ENCODE measurements at regions not wholly inside any gene's neighbourhood (a gene's known extent, or its start where the extent isn't known, plus 50 kb on each side); places are given as distances from the start of the nearest gene placed in this dataset.

DNA sequence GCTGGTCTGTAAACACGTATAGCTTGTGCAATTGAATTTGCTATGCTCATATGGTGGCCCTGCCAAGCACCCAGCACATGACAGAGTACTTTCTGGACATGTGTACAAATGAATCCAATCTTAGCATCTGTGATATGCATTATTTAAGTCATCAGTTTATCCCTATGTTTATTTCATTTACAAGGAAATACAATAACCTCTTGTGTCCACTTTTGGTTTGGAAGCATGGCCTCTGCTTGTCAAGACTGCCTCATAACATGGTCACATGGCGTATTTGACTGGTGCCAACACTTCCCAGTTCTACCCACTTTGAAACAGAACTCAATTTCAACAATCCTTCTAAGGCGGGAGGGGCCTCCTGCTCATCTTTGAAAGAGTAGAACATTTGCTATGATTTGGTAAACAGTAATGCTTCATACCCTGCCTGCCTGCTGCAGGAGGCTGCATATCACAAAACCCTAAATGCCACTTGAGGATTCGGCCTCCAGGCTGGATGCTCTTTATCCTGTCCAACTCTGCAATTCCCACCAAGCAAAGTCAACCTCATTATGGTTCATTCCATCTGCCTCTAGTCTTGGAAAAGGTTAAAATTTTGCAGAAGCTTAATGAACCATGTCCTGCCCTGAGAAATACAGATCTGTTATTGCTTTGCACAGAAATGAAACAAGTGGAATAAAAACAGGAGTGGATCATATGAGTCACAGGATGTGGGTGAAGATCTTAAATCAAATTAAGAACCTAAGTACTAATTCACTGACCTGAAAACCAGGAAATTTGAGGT lies 151.3 kb downstream of the CYSLTR2 start:
- POLR2A ChIA-PET: no interaction called here
- no peak for TF ChIP-seq CTBP1 (IDR thresholded peaks at IDR 0.05; ENCODE audit: borderline replicate concordance)
- TF ChIP-seq FOXM1 (IDR thresholded peaks at IDR 0.05; ENCODE audit: borderline replicate concordance): no peak
- no peak for TF ChIP-seq ARNT (IDR thresholded peaks at IDR 0.05)
- TF ChIP-seq SUZ12 (IDR thresholded peaks at IDR 0.05): no peak
- no peak for TF ChIP-seq SP1 (IDR thresholded peaks at IDR 0.05)
- no peak for TF ChIP-seq LEF1 (IDR thresholded peaks at IDR 0.05; ENCODE audit: borderline replicate concordance)
- TF ChIP-seq NFRKB (IDR thresholded peaks at IDR 0.05): no peak
- TF ChIP-seq L3MBTL2 (conservative IDR thresholded peaks at IDR 0.05): no peak
- TF ChIP-seq TARDBP (IDR thresholded peaks at IDR 0.05): no peak
- TF ChIP-seq FOXK2 (IDR thresholded peaks at IDR 0.05): no peak
- TF ChIP-seq, protein P1, sequence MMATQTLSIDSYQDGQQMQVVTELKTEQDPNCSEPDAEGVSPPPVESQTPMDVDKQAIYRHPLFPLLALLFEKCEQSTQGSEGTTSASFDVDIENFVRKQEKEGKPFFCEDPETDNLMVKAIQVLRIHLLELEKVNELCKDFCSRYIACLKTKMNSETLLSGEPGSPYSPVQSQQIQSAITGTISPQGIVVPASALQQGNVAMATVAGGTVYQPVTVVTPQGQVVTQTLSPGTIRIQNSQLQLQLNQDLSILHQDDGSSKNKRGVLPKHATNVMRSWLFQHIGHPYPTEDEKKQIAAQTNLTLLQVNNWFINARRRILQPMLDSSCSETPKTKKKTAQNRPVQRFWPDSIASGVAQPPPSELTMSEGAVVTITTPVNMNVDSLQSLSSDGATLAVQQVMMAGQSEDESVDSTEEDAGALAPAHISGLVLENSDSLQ (IDR thresholded peaks at IDR 0.05): no peak
- TF ChIP-seq ZNF384 (IDR thresholded peaks at IDR 0.05): no peak
- no peak for TF ChIP-seq ELF4 (IDR thresholded peaks at IDR 0.05)
- TF ChIP-seq HDGF (IDR thresholded peaks at IDR 0.05; ENCODE audit: borderline replicate concordance): no peak
- no peak for TF ChIP-seq BHLHE40 (IDR thresholded peaks at IDR 0.05; ENCODE audit: borderline replicate concordance)
- CTCF ChIA-PET: no interaction called here
- no peak for DNase-seq (ENCODE audit: extremely low spot score)

DNA sequence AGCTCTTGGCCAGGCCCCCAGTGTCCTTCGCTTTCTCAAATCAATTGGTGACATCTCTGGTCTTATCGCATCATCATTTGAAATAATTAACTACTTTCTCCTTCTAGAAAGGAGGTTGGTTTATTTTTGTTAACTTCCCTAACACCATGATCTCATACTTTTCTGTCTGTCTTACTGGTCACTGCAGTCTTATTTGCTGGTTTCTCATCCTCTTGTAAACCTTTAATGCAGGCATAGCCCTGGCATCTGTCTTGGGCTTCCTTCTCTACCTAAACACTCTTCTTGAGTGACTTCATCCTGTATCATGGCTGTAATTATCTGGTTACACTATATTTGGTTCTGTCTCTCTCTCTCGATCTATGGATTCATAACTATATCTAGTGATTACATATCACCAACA lies 152.8 kb downstream of the CYSLTR2 start:
- no peak for TF ChIP-seq SUZ12 (IDR thresholded peaks at IDR 0.05)
- TF ChIP-seq FOXA1 (IDR thresholded peaks at IDR 0.05): no peak
- no peak for TF ChIP-seq ZNF384 (IDR thresholded peaks at IDR 0.05)
- TF ChIP-seq, protein P1 (IDR thresholded peaks at IDR 0.05): no peak
- TF ChIP-seq CTBP1 (IDR thresholded peaks at IDR 0.05; ENCODE audit: borderline replicate concordance): no peak
- no peak for TF ChIP-seq TARDBP (IDR thresholded peaks at IDR 0.05)
- TF ChIP-seq L3MBTL2 (conservative IDR thresholded peaks at IDR 0.05): no peak
- no peak for TF ChIP-seq NFRKB (IDR thresholded peaks at IDR 0.05)
- TF ChIP-seq ELF4 (IDR thresholded peaks at IDR 0.05): no peak
- no peak for TF ChIP-seq ARNT (IDR thresholded peaks at IDR 0.05)
- TF ChIP-seq FOXK2 (IDR thresholded peaks at IDR 0.05): no peak
- TF ChIP-seq FOXM1 (IDR thresholded peaks at IDR 0.05; ENCODE audit: borderline replicate concordance): no peak
- TF ChIP-seq SP1 (IDR thresholded peaks at IDR 0.05): no peak
- TF ChIP-seq HDGF (IDR thresholded peaks at IDR 0.05; ENCODE audit: borderline replicate concordance): no peak
- TF ChIP-seq BHLHE40 (IDR thresholded peaks at IDR 0.05; ENCODE audit: borderline replicate concordance): no peak
- TF ChIP-seq LEF1 (IDR thresholded peaks at IDR 0.05; ENCODE audit: borderline replicate concordance): no peak
- POLR2A ChIA-PET: no interaction called here
- CTCF ChIA-PET: no interaction called here
- no peak for DNase-seq (ENCODE audit: extremely low spot score)

DNA sequence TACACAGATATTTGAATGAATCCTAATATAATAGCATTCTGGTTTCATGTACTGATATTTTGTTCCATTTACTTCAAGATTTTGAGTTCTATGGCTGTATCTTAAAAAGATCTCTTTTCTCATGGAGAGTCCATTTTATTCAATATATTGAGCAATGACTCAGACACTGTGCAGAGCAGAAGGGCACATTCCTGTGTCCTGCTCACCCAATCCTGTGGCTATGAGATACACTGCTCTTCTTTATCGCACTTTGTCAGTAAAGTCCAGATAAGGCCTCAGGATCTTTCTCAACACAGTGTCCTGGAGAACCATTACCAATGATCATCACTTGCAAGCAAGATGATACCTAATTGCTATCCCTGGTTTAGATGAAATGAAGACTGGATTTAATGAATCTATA lies 155.0 kb downstream of the CYSLTR2 start:
- ChIA-PET CTCF (no interaction called here), POLR2A (no interaction called here)
- DNase-seq (ENCODE audit: extremely low spot score): no peak
- TF ChIP-seq LEF1 (IDR thresholded peaks at IDR 0.05; ENCODE audit: borderline replicate concordance): no peak
- TF ChIP-seq L3MBTL2 (conservative IDR thresholded peaks at IDR 0.05): no peak
- TF ChIP-seq, protein P1 (IDR thresholded peaks at IDR 0.05): no peak
- no peak for TF ChIP-seq TARDBP (IDR thresholded peaks at IDR 0.05)
- TF ChIP-seq FOXA1 (IDR thresholded peaks at IDR 0.05): no peak
- TF ChIP-seq FOXK2 (IDR thresholded peaks at IDR 0.05): no peak
- TF ChIP-seq FOXM1 (IDR thresholded peaks at IDR 0.05; ENCODE audit: borderline replicate concordance): no peak

DNA sequence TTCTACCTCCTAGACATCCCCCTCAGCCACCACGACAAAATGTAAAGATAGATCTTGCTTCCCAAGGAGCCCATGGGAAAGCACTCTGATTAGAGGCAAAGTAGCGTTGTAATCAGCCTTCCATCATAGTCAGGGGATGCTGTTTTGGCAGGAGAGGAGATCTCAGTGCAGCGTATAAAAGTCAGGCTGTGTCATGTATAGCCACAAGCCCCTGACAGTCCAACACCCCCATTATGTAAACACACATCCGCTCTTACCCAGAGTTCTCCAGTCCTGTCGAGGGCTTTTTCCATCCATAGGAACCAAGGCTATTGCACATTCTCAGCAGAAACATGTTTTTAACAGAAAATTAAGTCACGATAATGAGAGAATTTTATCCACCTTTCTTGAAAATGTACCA lies 156.3 kb downstream of the CYSLTR2 start:
- ChIA-PET CTCF (no interaction called here), POLR2A (no interaction called here)
- TF ChIP-seq FOXK2 (IDR thresholded peaks at IDR 0.05): no peak
- TF ChIP-seq FOXM1 (IDR thresholded peaks at IDR 0.05; ENCODE audit: borderline replicate concordance): no peak
- TF ChIP-seq ZNF384 (IDR thresholded peaks at IDR 0.05): no peak
- TF ChIP-seq ARNT (IDR thresholded peaks at IDR 0.05): no peak
- no peak for TF ChIP-seq NFRKB (IDR thresholded peaks at IDR 0.05)
- TF ChIP-seq LEF1 (IDR thresholded peaks at IDR 0.05; ENCODE audit: borderline replicate concordance): no peak
- TF ChIP-seq ELF4 (IDR thresholded peaks at IDR 0.05): no peak
- no peak for TF ChIP-seq SUZ12 (IDR thresholded peaks at IDR 0.05)
- TF ChIP-seq L3MBTL2 (conservative IDR thresholded peaks at IDR 0.05): no peak
- no peak for TF ChIP-seq HDGF (IDR thresholded peaks at IDR 0.05; ENCODE audit: borderline replicate concordance)
- TF ChIP-seq TARDBP (IDR thresholded peaks at IDR 0.05): no peak
- TF ChIP-seq FOXA1 (IDR thresholded peaks at IDR 0.05): no peak
- no peak for TF ChIP-seq BHLHE40 (IDR thresholded peaks at IDR 0.05; ENCODE audit: borderline replicate concordance)
- no peak for DNase-seq (ENCODE audit: extremely low spot score)

DNA sequence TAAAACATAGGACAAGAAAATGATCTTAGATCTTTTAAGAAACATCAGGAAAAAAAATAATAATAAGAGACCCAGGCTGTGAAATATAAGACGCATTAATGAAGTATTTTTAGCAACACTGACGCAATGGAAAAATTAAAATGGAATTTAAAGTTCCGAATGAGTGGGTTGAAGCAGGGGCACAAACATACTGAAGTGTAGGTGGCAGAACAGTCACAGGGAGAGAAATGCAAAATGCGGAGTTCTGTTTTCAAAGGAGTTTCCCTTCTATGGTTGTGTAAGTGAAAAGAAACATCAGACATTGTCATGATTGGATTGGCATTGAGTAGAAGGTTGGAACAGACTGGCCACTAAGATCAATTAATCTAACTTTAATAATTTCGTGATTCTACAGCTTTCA lies 159.8 kb downstream of the CYSLTR2 start:
- CTCF ChIA-PET: no interaction called here
- DNase-seq (ENCODE audit: extremely low spot score): no peak
- TF ChIP-seq LEF1 (IDR thresholded peaks at IDR 0.05; ENCODE audit: borderline replicate concordance): no peak
- no peak for TF ChIP-seq HDGF (IDR thresholded peaks at IDR 0.05; ENCODE audit: borderline replicate concordance)
- TF ChIP-seq, protein P1 (IDR thresholded peaks at IDR 0.05): no peak
- TF ChIP-seq L3MBTL2 (conservative IDR thresholded peaks at IDR 0.05): no peak
- TF ChIP-seq TARDBP (IDR thresholded peaks at IDR 0.05): no peak
- no peak for TF ChIP-seq ELF4 (IDR thresholded peaks at IDR 0.05)
- no peak for TF ChIP-seq FOXK2 (IDR thresholded peaks at IDR 0.05)
- TF ChIP-seq FOXM1 (IDR thresholded peaks at IDR 0.05; ENCODE audit: borderline replicate concordance): no peak
- TF ChIP-seq CTBP1 (IDR thresholded peaks at IDR 0.05; ENCODE audit: borderline replicate concordance): no peak
- no peak for TF ChIP-seq ZNF384 (IDR thresholded peaks at IDR 0.05)
- no peak for TF ChIP-seq SUZ12 (IDR thresholded peaks at IDR 0.05)
- no peak for TF ChIP-seq ARNT (IDR thresholded peaks at IDR 0.05)
- POLR2A ChIA-PET: no interaction called here

Data from HEK293T (cell line).